Neutrophil (primary cell): ENCODE measurements at regions not wholly inside any gene's neighbourhood (a gene's known extent, or its start where the extent isn't known, plus 50 kb on each side); places are given as distances from the start of the nearest gene placed in this dataset.

Experiments used
- H3K27ac ChIP-seq: fragments of 200-600 bp; sonication (generic); 2 replicates; pipeline ENCODE4 v1.5.1; 2016; ENCODE audit warnings: mild to moderate bottlenecking, moderate library complexity
- H3K27me3 ChIP-seq: fragments of 200-600 bp; sonication (generic); 2 replicates; pipeline ENCODE4 v1.6.0; 2016; ENCODE audit warnings: mild to moderate bottlenecking
- H3K36me3 ChIP-seq: fragments of 200-600 bp; sonication (generic); 2 replicates; pipeline ENCODE4 v1.5.1; 2017
- H3K4me1 ChIP-seq, 2 experiments: fragments of 200-600 bp in 1 of 2; sonication (generic) in 1 of 2; 1 replicate in 1 of 2; 2 replicates in 1 of 2; pipeline versions ENCODE4 v1.5.1 to v1.6.1; 2013 to 2016; ENCODE audit warnings: low read depth in 1 of 2, low read length in 1 of 2, mild to moderate bottlenecking in 1 of 2, moderate library complexity in 1 of 2; ENCODE audit not compliant: control insufficient read depth in 1 of 2, insufficient read depth in 1 of 2
- H3K4me3 ChIP-seq, 2 experiments: fragments of 200-600 bp in 1 of 2; sonication (generic) in 1 of 2; 1 replicate in 1 of 2; 2 replicates in 1 of 2; pipeline ENCODE4 v1.5.1; 2013 to 2016; ENCODE audit warnings: low read depth in 1 of 2, low read length in 1 of 2, mild to moderate bottlenecking in 1 of 2, moderate library complexity in 1 of 2
- H3K9me3 ChIP-seq: fragments of 200-600 bp; sonication (generic); 2 replicates; pipeline ENCODE4 v1.5.1; 2016
- TF ChIP-seq, protein P1 (sequence below): fragments of 200-600 bp; sonication (generic); IDR thresholded peaks from 2 replicates; pipeline ENCODE4 v1.5.1; 2016; ENCODE audit warnings: antibody characterized with exemption

DNA sequence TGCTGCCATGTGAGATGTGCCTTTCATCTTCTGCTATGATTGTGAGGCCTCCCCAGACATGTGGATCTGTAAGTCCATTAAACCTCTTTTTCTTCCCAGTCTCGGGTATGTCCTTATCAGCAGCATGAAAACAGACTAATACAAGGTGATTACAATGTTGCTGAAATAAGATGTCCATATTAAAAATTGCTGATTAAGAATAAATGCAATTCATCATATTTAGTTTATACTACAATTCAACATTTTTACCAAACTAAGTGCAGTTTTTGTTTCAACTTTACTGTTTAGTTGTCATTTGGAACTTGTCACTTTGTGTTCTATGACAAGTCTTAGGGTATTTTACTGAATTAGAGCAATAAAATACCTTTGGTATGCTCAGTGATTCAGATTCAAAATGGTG lies 127.6 kb upstream of the TMCO5A start:
- H3K4me3 ChIP-seq: no peak overlapping the region
- no peaks in the 10 kb centered on the region for H3K36me3 ChIP-seq
- no peak overlapping the region for H3K27ac ChIP-seq
- no peaks in the 10 kb centered on the region for H3K4me1 ChIP-seq
- no peaks in the 10 kb centered on the region for H3K9me3 ChIP-seq
- no peaks in the 10 kb centered on the region for H3K27me3 ChIP-seq
- TF ChIP-seq, protein P1, sequence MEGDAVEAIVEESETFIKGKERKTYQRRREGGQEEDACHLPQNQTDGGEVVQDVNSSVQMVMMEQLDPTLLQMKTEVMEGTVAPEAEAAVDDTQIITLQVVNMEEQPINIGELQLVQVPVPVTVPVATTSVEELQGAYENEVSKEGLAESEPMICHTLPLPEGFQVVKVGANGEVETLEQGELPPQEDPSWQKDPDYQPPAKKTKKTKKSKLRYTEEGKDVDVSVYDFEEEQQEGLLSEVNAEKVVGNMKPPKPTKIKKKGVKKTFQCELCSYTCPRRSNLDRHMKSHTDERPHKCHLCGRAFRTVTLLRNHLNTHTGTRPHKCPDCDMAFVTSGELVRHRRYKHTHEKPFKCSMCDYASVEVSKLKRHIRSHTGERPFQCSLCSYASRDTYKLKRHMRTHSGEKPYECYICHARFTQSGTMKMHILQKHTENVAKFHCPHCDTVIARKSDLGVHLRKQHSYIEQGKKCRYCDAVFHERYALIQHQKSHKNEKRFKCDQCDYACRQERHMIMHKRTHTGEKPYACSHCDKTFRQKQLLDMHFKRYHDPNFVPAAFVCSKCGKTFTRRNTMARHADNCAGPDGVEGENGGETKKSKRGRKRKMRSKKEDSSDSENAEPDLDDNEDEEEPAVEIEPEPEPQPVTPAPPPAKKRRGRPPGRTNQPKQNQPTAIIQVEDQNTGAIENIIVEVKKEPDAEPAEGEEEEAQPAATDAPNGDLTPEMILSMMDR: no peak

DNA sequence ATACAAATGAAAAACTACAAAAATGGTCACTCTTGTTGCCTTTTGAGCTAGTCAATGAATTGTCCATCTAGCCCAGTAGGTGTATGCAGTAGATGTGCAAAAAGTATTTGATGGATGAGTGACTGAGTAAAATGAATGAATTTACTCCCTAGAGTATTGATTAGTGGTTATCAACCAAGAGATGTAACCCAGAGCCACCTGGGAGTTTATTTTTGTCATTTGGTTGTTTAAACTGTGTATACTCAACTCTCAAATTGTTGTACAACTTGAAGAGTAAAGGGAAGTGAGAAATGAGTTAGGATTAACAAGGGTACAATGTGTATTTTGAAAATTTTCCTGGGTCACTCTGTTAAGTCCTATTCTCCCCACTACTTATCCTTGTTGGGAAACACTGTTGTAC lies 124.1 kb upstream of the TMCO5A start:
- TF ChIP-seq, protein P1: no peak
- Histone ChIP-seq H3K9me3 (no peaks in the 10 kb centered on the region), H3K27ac (no peak overlapping the region), H3K27me3 (no peaks in the 10 kb centered on the region), H3K4me3 (no peak overlapping the region), H3K4me1 (no peaks in the 10 kb centered on the region), H3K36me3 (no peaks in the 10 kb centered on the region)

DNA sequence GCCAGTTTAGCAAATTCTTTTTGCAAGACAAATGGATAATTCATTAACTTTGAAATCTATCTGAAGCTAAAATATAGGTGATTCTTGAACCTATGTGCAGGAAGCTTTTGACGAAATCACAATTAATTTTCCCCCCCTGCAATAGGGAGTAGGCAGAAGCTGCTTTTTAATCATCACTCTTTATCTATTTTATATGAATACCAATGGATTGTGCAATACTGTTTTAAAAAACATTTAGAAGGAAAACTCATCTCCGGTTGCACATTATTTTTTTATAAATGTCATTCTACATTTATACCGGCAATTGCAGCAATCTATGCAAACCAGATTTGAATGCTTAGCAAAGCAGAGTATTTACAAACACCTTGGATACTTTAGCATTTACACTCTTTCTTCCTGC lies 121.1 kb upstream of the TMCO5A start:
- Histone ChIP-seq H3K36me3 (no peaks in the 10 kb centered on the region), H3K9me3 (no peaks in the 10 kb centered on the region)
- TF ChIP-seq, protein P1: no peak

DNA sequence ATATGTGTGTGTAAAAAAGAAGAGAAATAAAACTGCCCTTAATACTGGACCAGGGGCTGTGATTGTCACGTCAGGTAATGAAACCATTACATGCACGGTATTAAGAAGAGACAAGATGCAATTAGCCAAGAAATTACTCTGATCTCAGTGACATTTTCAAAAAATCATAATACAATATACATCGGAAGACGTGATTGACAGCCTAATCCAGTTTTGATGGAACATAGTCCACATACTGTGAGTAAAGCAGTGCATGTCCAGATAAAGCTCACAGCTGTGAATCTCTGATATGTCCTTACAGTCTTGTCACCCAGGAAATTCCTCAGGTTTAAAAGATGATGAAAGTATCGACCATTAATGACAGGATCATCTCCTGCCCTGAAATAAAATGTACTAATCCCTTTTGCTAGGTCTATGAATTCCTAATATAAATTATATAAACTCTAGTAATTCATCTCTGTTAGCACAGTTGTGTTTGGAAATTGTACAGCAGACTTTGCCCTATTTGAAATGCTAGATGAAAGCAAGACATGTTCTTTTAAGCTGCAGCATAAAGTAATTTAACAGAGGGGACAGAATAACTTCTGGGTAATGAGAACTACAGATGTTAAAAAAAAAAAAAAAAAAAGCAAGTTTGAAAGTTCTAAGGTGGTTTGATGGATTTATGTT lies 119.5 kb upstream of the TMCO5A start:
- Histone ChIP-seq H3K27me3 (no peaks in the 10 kb centered on the region), H3K36me3 (no peaks in the 10 kb centered on the region), H3K4me3 (no peak overlapping the region), H3K9me3 (no peaks in the 10 kb centered on the region), H3K4me1 (no peaks in the 10 kb centered on the region), H3K27ac (no peak overlapping the region)
- TF ChIP-seq, protein P1: no peak

More for the DNA sequence above, 121.1 kb upstream of the TMCO5A start:
- no peaks in the 10 kb centered on the region for H3K27me3 ChIP-seq
- H3K27ac ChIP-seq: no peak overlapping the region
- no peaks in the 10 kb centered on the region for H3K4me1 ChIP-seq
- H3K4me3 ChIP-seq: no peak overlapping the region

DNA sequence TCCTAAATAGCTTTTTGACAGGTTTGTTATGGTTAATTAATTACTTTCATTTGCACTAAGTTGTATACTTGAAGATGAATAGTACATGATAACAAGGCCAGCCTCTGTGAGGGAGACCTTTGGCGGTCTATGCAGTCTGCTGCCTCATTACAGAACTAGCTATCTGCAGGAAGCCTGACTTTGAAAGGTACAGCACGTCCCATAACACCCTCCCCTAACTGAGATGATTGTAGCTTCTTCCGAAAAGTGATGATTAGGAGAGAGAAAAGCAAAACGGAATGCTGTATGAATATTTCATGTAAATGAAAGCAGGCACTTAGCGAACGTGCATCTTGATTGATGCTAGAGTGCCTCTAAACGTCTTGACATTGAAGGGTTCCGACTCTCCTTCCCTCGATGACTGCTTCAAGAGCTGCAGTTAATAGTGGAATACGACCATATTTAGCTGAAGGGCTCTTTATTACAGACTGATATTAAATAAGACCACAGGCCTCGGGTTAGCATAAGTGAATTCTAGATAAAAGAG lies 116.2 kb upstream of the TMCO5A start:
- Histone ChIP-seq H3K27me3 (no peaks in the 10 kb centered on the region), H3K4me1 (no peaks in the 10 kb centered on the region), H3K36me3 (no peaks in the 10 kb centered on the region), H3K9me3 (no peaks in the 10 kb centered on the region), H3K27ac (no peak overlapping the region), H3K4me3 (no peak overlapping the region)
- TF ChIP-seq, protein P1: no peak
